ENCODE measurements at regions not wholly inside any gene's neighbourhood (a gene's known extent, or its start where the extent isn't known, plus 50 kb on each side); places are given as distances from the start of the nearest gene placed in this dataset.

- Histone ChIP-seq H3K36me3 (no peaks in the 10 kb centered on the region), H3K4me3 (no peak overlapping the region), H3K27ac (no peak overlapping the region), H3K27me3 (no peaks in the 10 kb centered on the region), H3K4me1 (ENCODE audit: low read depth) (no peaks in the 10 kb centered on the region), H3K9me3 (ENCODE audit: low read depth) (no peaks in the 10 kb centered on the region)
- DNase-seq (ENCODE audit: low read depth in 1 of 2, low spot score in 1 of 2): peak; percentile 81 to 88
- peak; percentile 95 for TF ChIP-seq CTCF (IDR thresholded peaks at IDR 0.05; ENCODE audit: low read depth, low read length)
These were observed 58.2 kb upstream of the ANTXRL start for GRCh38 chr10:46228563-46229071.

GRCh38 chr10:46229144-46229563, 57.6 kb upstream of the ANTXRL start:
- Histone ChIP-seq H3K27me3 (no peaks in the 10 kb centered on the region), H3K4me1 (ENCODE audit: low read depth) (no peaks in the 10 kb centered on the region), H3K4me3 (no peak overlapping the region), H3K36me3 (no peaks in the 10 kb centered on the region), H3K9me3 (ENCODE audit: low read depth) (no peaks in the 10 kb centered on the region), H3K27ac (no peak overlapping the region)
- peak; percentile 8 to 61 for DNase-seq (ENCODE audit: low read depth in 1 of 2, low spot score in 1 of 2)
- TF ChIP-seq CTCF (IDR thresholded peaks at IDR 0.05; ENCODE audit: low read depth, low read length): peak; percentile 69

GRCh38 chr10:46230615-46231014, 56.2 kb upstream of the ANTXRL start:
- H3K27me3 ChIP-seq: no peaks in the 10 kb centered on the region
- no peaks in the 10 kb centered on the region for H3K4me1 ChIP-seq (ENCODE audit: low read depth)
- TF ChIP-seq CTCF (IDR thresholded peaks at IDR 0.05; ENCODE audit: low read depth, low read length): no peak
- no peak overlapping the region for H3K4me3 ChIP-seq
- DNase-seq (ENCODE audit: low read depth in 1 of 2, low spot score in 1 of 2): no peak
- H3K27ac ChIP-seq: no peak overlapping the region
- H3K36me3 ChIP-seq: no peaks in the 10 kb centered on the region
- no peaks in the 10 kb centered on the region for H3K9me3 ChIP-seq (ENCODE audit: low read depth)

GRCh38 chr10:46231087-46231486, 55.7 kb upstream of the ANTXRL start:
- no peak for TF ChIP-seq CTCF (IDR thresholded peaks at IDR 0.05; ENCODE audit: low read depth, low read length)
- Histone ChIP-seq H3K9me3 (ENCODE audit: low read depth) (no peaks in the 10 kb centered on the region), H3K27me3 (no peaks in the 10 kb centered on the region), H3K36me3 (no peaks in the 10 kb centered on the region), H3K4me3 (no peak overlapping the region), H3K4me1 (ENCODE audit: low read depth) (no peaks in the 10 kb centered on the region), H3K27ac (no peak overlapping the region)
- no peak for DNase-seq (ENCODE audit: low read depth in 1 of 2, low spot score in 1 of 2)

GRCh38 chr10:46232084-46232483, 54.7 kb upstream of the ANTXRL start:
- DNase-seq (ENCODE audit: low read depth in 1 of 2, low spot score in 1 of 2): no peak
- no peaks in the 10 kb centered on the region for H3K9me3 ChIP-seq (ENCODE audit: low read depth)
- H3K4me1 ChIP-seq (ENCODE audit: low read depth): no peaks in the 10 kb centered on the region
- H3K27ac ChIP-seq: no peak overlapping the region
- no peak for TF ChIP-seq CTCF (IDR thresholded peaks at IDR 0.05; ENCODE audit: low read depth, low read length)
- no peaks in the 10 kb centered on the region for H3K27me3 ChIP-seq
- no peak overlapping the region for H3K4me3 ChIP-seq
- H3K36me3 ChIP-seq: no peaks in the 10 kb centered on the region

GRCh38 chr10:46232666-46233065, 54.1 kb upstream of the ANTXRL start:
- Histone ChIP-seq H3K27me3 (no peaks in the 10 kb centered on the region), H3K4me1 (ENCODE audit: low read depth) (no peaks in the 10 kb centered on the region), H3K9me3 (ENCODE audit: low read depth) (no peaks in the 10 kb centered on the region), H3K4me3 (no peak overlapping the region), H3K36me3 (no peaks in the 10 kb centered on the region), H3K27ac (no peak overlapping the region)
- no peak for TF ChIP-seq CTCF (IDR thresholded peaks at IDR 0.05; ENCODE audit: low read depth, low read length)
- DNase-seq (ENCODE audit: low read depth in 1 of 2, low spot score in 1 of 2): no peak
